RWPE1 (cell line): ENCODE measurements at regions not wholly inside any gene's neighbourhood (a gene's known extent, or its start where the extent isn't known, plus 50 kb on each side); places are given as distances from the start of the nearest gene placed in this dataset.

ENCODE experiments used
- CTCF ChIA-PET: fragments of 350-600 bp; sonication (Branson Sonifier 250); formaldehyde crosslinking; extraction: SDS; loops from one replicate; lab custom pipeline; 2021; lab: Yijun Ruan, JAX
- POLR2A ChIA-PET: fragments of 400-600 bp; formaldehyde crosslinking; extraction: SDS; loops from one replicate; lab custom pipeline; 2020; ENCODE audit warnings: antibody characterized with exemption; ENCODE audit not compliant: low non-redundant PET; lab: Yijun Ruan, JAX
- DNase-seq: peaks from one replicate; pipeline ENCODE4 v3.0.0; 2012; ENCODE audit warnings: low spot score
- H3K27ac ChIP-seq: fragments of 450-650 bp; 2 replicates; pipeline ENCODE4 v1.5.1; 2017
- CTCF ChIP-seq: fragments of 450-650 bp; conservative IDR thresholded peaks from 2 replicates; pipeline ENCODE4 v1.5.1; 2017; ENCODE audit warnings: low read depth, mild to moderate bottlenecking

- POLR2A ChIA-PET = no interaction called here
- H3K27ac ChIP-seq = no peak overlapping the region
- DNase-seq = no peak
- no peak for TF ChIP-seq CTCF
- CTCF ChIA-PET = interaction anchor here (0.7 kb wide), 2 partner anchors 39 to 195 kb away, joined by 3 to 4 read pairs; no protein-coding TSS in a partner anchor
Observed at GRCh38 chr4:15232366-15233263, 195.2 kb upstream of the C1QTNF7 start.

DNA sequence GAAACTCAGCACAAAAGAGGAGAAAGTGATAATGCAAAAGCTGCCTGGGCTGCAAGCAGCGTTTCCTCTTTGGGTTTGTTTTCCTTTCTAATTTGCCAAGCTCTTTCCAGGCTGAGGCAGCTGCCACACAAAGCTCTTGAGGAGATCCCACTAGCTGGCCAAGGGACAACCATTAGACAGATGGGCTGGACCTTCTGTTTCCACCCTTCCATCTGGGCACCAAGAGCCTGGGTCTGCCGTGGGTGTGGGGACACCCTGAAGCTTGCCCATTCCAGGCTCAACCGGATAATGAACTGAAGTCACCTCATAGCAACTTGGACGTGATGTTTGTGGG lies 194.6 kb upstream of the C1QTNF7 start:
- POLR2A ChIA-PET = no interaction called here
- CTCF ChIA-PET = interaction anchor here (0.7 kb wide), 2 partner anchors 39 to 196 kb away, joined by 3 to 4 read pairs; no protein-coding TSS in a partner anchor
- DNase-seq = no peak
- no peak overlapping the region for H3K27ac ChIP-seq
- no peak for TF ChIP-seq CTCF

- CTCF ChIA-PET = interaction anchor here (0.7 kb wide), 1 partner anchor 196 kb away, joined by 4 read pairs; no protein-coding TSS in a partner anchor
- H3K27ac ChIP-seq = no peak overlapping the region
- DNase-seq = no peak
- POLR2A ChIA-PET = no interaction called here
- TF ChIP-seq CTCF = no peak
Observed at GRCh38 chr4:15233626-15234025, 194.2 kb upstream of the C1QTNF7 start.

GRCh38 chr4:15234116-15234855 lies 193.5 kb upstream of the C1QTNF7 start:
- peak; percentile 45 for DNase-seq
- ChIA-PET CTCF (no interaction called here), POLR2A (no interaction called here)
- H3K27ac ChIP-seq = no peak overlapping the region
- TF ChIP-seq CTCF = no peak

DNA sequence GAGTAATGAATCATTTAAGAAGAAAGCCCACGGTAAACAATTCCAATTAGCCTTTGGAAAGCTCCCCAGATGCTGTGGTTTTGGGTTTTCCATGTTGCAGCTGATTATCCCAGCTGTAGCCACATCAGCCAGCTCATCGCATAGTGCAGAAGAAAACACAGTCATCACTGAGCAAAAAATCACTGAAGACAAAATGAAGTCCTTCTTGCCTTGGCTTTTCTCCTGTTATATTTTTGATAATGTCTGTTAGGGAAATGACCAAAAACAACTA lies 193.0 kb upstream of the C1QTNF7 start:
- H3K27ac ChIP-seq = no peak overlapping the region
- CTCF ChIA-PET = no interaction called here
- no peak for TF ChIP-seq CTCF
- peak; percentile 72 for DNase-seq
- POLR2A ChIA-PET = no interaction called here

- ChIA-PET CTCF (no interaction called here), POLR2A (no interaction called here)
- no peak for TF ChIP-seq CTCF
- DNase-seq = no peak
- H3K27ac ChIP-seq = no peak overlapping the region
Observed at GRCh38 chr4:15235135-15235534, 192.7 kb upstream of the C1QTNF7 start.
